Medulla oblongata (tissue), 1 donor: ENCODE measurements at regions not wholly inside any gene's neighbourhood (a gene's known extent, or its start where the extent isn't known, plus 50 kb on each side); places are given as distances from the start of the nearest gene placed in this dataset.

Source experiments
- DNase-seq: peaks from one replicate; pipeline ENCODE4 v3.0.0-alpha.2; 2015; ENCODE audit errors: extremely low spot score

- no peak for DNase-seq
These were observed 193.5 kb upstream of the PCDH17 start for GRCh38 chr13:57438072-57438471.

- DNase-seq: no peak
These were observed 188.1 kb upstream of the PCDH17 start for GRCh38 chr13:57443494-57443893.

- no peak for DNase-seq
These were observed 181.2 kb upstream of the PCDH17 start for GRCh38 chr13:57450356-57450755.

- DNase-seq: no peak
These were observed 179.3 kb upstream of the PCDH17 start for GRCh38 chr13:57452228-57452627.

- DNase-seq: no peak
These were observed 161.1 kb upstream of the PCDH17 start for GRCh38 chr13:57470491-57470890.

GRCh38 chr13:57491318-57491717 lies 140.2 kb upstream of the PCDH17 start:
- DNase-seq: no peak

- DNase-seq: no peak
These were observed 123.6 kb upstream of the PCDH17 start for GRCh38 chr13:57507752-57508463.

GRCh38 chr13:57511603-57512002 lies 119.9 kb upstream of the PCDH17 start:
- DNase-seq: no peak

- no peak for DNase-seq
These were observed 104.3 kb upstream of the PCDH17 start for GRCh38 chr13:57527114-57527735.

- DNase-seq: no peak
These were observed 100.3 kb upstream of the PCDH17 start for GRCh38 chr13:57531256-57531655.

GRCh38 chr13:57546942-57547341 lies 84.6 kb upstream of the PCDH17 start:
- DNase-seq: no peak

GRCh38 chr13:57552437-57552836 lies 79.1 kb upstream of the PCDH17 start:
- DNase-seq: no peak

- no peak for DNase-seq
These were observed 77.6 kb upstream of the PCDH17 start for GRCh38 chr13:57553932-57554331.

- DNase-seq: peak; percentile 39
These were observed 73.5 kb upstream of the PCDH17 start for GRCh38 chr13:57558051-57558467.

- DNase-seq: no peak
These were observed 62.7 kb upstream of the PCDH17 start for GRCh38 chr13:57568865-57569264.

- DNase-seq: no peak
These were observed 61.6 kb upstream of the PCDH17 start for GRCh38 chr13:57569986-57570385.
